ENCODE measurements at regions not wholly inside any gene's neighbourhood (a gene's known extent, or its start where the extent isn't known, plus 50 kb on each side); places are given as distances from the start of the nearest gene placed in this dataset.

GRCh38 chr4:100739426-100739825 lies 221.6 kb upstream of the EMCN start:
- TF ChIP-seq ATF1 (CRISPR knock-in tag; IDR thresholded peaks at IDR 0.05) (no peak), ZNF263 (CRISPR knock-in tag; IDR thresholded peaks at IDR 0.05; ENCODE audit: low read depth) (no peak), ATF2 (CRISPR knock-in tag; IDR thresholded peaks at IDR 0.05; ENCODE audit: borderline replicate concordance, low read depth) (no peak), NFE2L1 (CRISPR knock-in tag; IDR thresholded peaks at IDR 0.05) (no peak), MAX (CRISPR knock-in tag; IDR thresholded peaks at IDR 0.05) (no peak)
